IMR-90 (cell line): ENCODE measurements at regions not wholly inside any gene's neighbourhood (a gene's known extent, or its start where the extent isn't known, plus 50 kb on each side); places are given as distances from the start of the nearest gene placed in this dataset.

ENCODE experiments used
- BHLHE40 ChIP-seq: fragments of 150-350 bp; IDR thresholded peaks from 2 replicates; pipeline ENCODE4 v1.6.1; 2016; ENCODE audit warnings: mild to moderate bottlenecking, low read depth, low read length
- CEBPB ChIP-seq: IDR thresholded peaks from 2 replicates; pipeline ENCODE4 v1.6.1; 2012; ENCODE audit warnings: low read depth, low read length, improper control_type of control experiment
- ELK1 ChIP-seq: fragments of 150-350 bp; IDR thresholded peaks from 2 replicates; pipeline ENCODE4 v1.6.1; 2016; ENCODE audit warnings: low read depth, mild to moderate bottlenecking, low read length, moderate library complexity, borderline replicate concordance
- FOS ChIP-seq: fragments of 150-350 bp; IDR thresholded peaks from 2 replicates; pipeline ENCODE4 v1.6.1; 2016; ENCODE audit warnings: low read depth, low read length
- MAZ ChIP-seq: IDR thresholded peaks from 2 replicates; pipeline ENCODE4 v1.6.1; 2012; ENCODE audit warnings: low read depth, mild to moderate bottlenecking, low read length, improper control_type of control experiment, moderate library complexity, borderline replicate concordance
- POLR2A ChIP-seq: IDR thresholded peaks from 2 replicates; pipeline ENCODE4 v1.6.1; 2012; ENCODE audit warnings: mild to moderate bottlenecking, low read depth, low read length
- RCOR1 ChIP-seq: IDR thresholded peaks from 2 replicates; pipeline ENCODE4 v1.6.1; 2012; ENCODE audit warnings: mild to moderate bottlenecking, low read length, improper control_type of control experiment; ENCODE audit not compliant: insufficient replicate concordance
- RFX5 ChIP-seq: IDR thresholded peaks from 2 replicates; pipeline ENCODE4 v1.8.0; 2012; ENCODE audit warnings: low read depth, mild to moderate bottlenecking, low read length, moderate library complexity
- TF ChIP-seq, protein P1 (sequence below): conservative IDR thresholded peaks from 2 replicates; pipeline ENCODE4 v1.5.1; 2012; ENCODE audit warnings: mild to moderate bottlenecking, low read depth, low read length, improper control_type of control experiment
- TF ChIP-seq, protein P2 (sequence below): fragments of 150-350 bp; IDR thresholded peaks from 2 replicates; pipeline ENCODE4 v1.6.1; 2017; ENCODE audit warnings: mild to moderate bottlenecking, antibody characterized with exemption, low read length, low read depth

DNA sequence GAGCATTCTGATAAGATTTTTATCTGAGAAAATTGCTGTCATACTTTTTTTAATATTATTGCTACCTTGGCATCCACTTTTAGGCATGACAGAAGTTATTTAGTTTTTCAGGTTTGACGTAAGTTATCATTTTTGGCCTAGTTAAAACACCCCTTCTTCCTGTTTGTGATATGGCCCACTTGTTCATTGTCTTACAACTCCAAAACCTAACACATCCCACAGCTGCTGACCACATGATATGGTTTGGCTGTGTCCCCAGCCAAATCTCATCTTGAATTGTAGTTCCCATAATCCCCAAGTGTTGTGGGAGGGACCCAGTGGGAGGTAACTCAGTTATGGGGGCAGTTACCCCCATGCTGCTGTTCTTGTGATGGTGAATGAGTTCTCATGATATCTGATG, 388.1 kb downstream of the SLC4A3 start:
- TF ChIP-seq BHLHE40 (no peak), RCOR1 (no peak), POLR2A (no peak), MAZ (no peak), RFX5 (no peak), FOS (no peak), CEBPB (no peak), ELK1 (no peak)
- TF ChIP-seq, protein P1, sequence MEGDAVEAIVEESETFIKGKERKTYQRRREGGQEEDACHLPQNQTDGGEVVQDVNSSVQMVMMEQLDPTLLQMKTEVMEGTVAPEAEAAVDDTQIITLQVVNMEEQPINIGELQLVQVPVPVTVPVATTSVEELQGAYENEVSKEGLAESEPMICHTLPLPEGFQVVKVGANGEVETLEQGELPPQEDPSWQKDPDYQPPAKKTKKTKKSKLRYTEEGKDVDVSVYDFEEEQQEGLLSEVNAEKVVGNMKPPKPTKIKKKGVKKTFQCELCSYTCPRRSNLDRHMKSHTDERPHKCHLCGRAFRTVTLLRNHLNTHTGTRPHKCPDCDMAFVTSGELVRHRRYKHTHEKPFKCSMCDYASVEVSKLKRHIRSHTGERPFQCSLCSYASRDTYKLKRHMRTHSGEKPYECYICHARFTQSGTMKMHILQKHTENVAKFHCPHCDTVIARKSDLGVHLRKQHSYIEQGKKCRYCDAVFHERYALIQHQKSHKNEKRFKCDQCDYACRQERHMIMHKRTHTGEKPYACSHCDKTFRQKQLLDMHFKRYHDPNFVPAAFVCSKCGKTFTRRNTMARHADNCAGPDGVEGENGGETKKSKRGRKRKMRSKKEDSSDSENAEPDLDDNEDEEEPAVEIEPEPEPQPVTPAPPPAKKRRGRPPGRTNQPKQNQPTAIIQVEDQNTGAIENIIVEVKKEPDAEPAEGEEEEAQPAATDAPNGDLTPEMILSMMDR: no peak
- TF ChIP-seq, protein P2, sequence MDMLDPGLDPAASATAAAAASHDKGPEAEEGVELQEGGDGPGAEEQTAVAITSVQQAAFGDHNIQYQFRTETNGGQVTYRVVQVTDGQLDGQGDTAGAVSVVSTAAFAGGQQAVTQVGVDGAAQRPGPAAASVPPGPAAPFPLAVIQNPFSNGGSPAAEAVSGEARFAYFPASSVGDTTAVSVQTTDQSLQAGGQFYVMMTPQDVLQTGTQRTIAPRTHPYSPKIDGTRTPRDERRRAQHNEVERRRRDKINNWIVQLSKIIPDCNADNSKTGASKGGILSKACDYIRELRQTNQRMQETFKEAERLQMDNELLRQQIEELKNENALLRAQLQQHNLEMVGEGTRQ: no peak
